GM12874 (cell line): ENCODE measurements at regions not wholly inside any gene's neighbourhood (a gene's known extent, or its start where the extent isn't known, plus 50 kb on each side); places are given as distances from the start of the nearest gene placed in this dataset.

Experiments
- TF ChIP-seq, protein P1 (sequence below): IDR thresholded peaks from 2 replicates; pipeline ENCODE4 v1.5.1; 2011; ENCODE audit warnings: low read depth, mild to moderate bottlenecking, control low read depth, low read length, moderate library complexity; ENCODE audit not compliant: insufficient read depth

GRCh38 chr12:105658389-105658788 lies 327.9 kb downstream of the C12orf75 start:
- TF ChIP-seq, protein P1, sequence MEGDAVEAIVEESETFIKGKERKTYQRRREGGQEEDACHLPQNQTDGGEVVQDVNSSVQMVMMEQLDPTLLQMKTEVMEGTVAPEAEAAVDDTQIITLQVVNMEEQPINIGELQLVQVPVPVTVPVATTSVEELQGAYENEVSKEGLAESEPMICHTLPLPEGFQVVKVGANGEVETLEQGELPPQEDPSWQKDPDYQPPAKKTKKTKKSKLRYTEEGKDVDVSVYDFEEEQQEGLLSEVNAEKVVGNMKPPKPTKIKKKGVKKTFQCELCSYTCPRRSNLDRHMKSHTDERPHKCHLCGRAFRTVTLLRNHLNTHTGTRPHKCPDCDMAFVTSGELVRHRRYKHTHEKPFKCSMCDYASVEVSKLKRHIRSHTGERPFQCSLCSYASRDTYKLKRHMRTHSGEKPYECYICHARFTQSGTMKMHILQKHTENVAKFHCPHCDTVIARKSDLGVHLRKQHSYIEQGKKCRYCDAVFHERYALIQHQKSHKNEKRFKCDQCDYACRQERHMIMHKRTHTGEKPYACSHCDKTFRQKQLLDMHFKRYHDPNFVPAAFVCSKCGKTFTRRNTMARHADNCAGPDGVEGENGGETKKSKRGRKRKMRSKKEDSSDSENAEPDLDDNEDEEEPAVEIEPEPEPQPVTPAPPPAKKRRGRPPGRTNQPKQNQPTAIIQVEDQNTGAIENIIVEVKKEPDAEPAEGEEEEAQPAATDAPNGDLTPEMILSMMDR = no peak

- TF ChIP-seq, protein P1 = no peak
These were observed 329.0 kb downstream of the C12orf75 start for GRCh38 chr12:105659355-105660075.

- TF ChIP-seq, protein P1 = no peak
These were observed 334.9 kb downstream of the C12orf75 start for GRCh38 chr12:105665366-105665765.

DNA sequence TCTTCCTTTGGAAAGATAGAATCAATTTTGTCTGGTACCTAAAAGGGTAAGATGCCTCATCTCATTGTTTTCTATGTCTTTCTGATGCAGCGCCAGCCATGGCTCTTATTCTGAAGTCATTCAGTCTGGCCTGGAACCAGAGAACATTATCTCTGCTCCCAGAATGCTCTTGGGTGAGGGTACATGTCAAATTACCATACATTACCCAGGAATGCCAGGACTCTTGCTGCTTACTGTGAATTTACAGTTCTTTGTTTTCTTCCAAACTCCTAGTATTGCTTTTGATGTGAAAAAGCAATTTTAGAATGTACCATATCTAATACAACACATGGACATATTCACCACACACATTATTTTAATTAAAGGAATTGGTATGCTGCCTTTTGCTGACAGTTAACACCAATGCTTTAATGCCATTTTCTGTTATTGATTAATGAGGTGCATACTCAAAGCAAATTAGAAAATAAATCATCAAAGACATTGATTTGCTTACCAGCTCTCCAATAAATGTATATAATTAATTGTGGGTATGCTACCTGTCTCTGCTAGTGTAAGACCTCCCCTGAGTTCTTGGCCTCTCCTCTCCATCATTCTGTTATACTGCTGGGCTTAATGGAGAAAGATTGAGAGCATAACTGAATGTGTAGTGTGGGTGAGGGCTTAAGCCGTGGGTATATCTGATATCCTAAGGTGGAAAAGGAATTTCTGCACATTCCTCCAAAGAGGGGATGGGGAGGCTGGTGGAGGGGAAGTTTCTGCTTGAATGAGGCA lies 337.7 kb downstream of the C12orf75 start:
- TF ChIP-seq, protein P1 = no peak

GRCh38 chr12:105670672-105671071 lies 340.2 kb downstream of the C12orf75 start:
- TF ChIP-seq, protein P1 = no peak

- TF ChIP-seq, protein P1 = no peak
These were observed 341.2 kb downstream of the C12orf75 start for GRCh38 chr12:105671720-105672119.

DNA sequence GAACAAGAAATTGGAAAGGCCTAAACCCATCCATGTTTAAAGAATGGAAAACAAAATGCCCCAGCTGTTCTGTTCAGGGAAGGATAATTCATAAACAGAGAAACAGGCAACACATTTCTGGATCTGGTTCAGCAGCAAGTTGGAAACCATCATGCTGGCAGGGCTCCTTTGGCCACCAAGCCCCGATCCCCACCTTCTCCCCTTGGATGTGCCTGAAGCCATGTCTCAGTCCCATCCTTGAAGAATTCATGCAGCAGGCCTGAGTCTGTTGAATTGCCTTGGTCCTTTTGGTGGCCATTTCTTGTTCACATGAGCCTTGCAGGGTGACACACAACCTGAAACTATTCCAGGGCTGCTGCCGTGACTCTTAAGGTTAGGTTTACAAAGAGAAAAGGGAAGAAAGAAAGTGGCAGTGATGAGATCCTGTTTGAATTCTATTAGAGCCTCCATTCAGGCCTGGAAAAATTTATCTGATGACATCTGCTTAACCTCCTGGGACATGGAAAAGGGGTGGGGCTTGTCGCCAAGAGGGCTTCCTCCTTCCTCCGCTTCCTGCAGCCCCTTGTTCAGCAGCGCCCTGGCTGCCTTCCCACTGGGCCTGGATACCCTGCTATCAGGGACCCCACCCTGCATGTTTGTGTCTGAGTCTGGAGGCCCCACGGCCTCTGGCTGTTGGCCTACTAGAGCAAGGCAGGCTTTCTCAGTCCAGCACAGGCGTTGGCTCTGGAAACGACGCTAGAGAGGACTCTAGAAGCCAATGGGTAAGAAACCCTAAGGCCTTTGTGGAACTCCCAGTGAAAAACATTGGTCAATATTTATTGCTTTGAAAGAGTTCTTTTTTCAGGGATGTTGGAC lies 341.9 kb downstream of the C12orf75 start:
- TF ChIP-seq, protein P1 = no peak
